Panc1 (cell line): ENCODE measurements at regions not wholly inside any gene's neighbourhood (a gene's known extent, or its start where the extent isn't known, plus 50 kb on each side); places are given as distances from the start of the nearest gene placed in this dataset.

Experiments used
- CTCF ChIP-seq: fragments of 450-650 bp; IDR thresholded peaks from 2 replicates; pipeline ENCODE4 v1.5.1; 2017; ENCODE audit warnings: mild to moderate bottlenecking
- POLR2AphosphoS5 ChIP-seq: IDR thresholded peaks from 2 replicates; pipeline ENCODE4 v1.6.1; 2012; ENCODE audit warnings: mild to moderate bottlenecking, low read depth, low read length, moderate library complexity
- REST ChIP-seq, 2 experiments: IDR thresholded peaks; 2 replicates each; pipeline ENCODE4 v1.6.1; 2011 to 2012; ENCODE audit warnings: low read depth in 2 of 2, control low read depth in 1 of 2, low read length in 1 of 2, mild to moderate bottlenecking in 1 of 2, moderate library complexity in 1 of 2; ENCODE audit not compliant: insufficient read depth in 1 of 2
- SIN3A ChIP-seq: IDR thresholded peaks from 2 replicates; pipeline ENCODE4 v1.6.1; 2012; ENCODE audit warnings: low read depth, mild to moderate bottlenecking, low read length, moderate library complexity, borderline replicate concordance; ENCODE audit not compliant: insufficient read depth
- TCF7L2 ChIP-seq: IDR thresholded peaks from 2 replicates; pipeline ENCODE4 v1.6.1; 2011; ENCODE audit warnings: mild to moderate bottlenecking, low read depth, low read length, inconsistent platforms

- TF ChIP-seq CTCF, result no peak
- no peak for TF ChIP-seq POLR2AphosphoS5
- TF ChIP-seq TCF7L2, result no peak
- no peak for TF ChIP-seq SIN3A
- TF ChIP-seq REST (IDR thresholded peaks at IDR 0.05; ENCODE audit: insufficient read depth in 1 of 2, low read depth in 2 of 2, low read length in 1 of 2), result no peak
Measured at GRCh38 chr2:211103989-211104388, 547.6 kb downstream of the CPS1 start.
